IMR-90 (cell line): ENCODE measurements at regions not wholly inside any gene's neighbourhood (a gene's known extent, or its start where the extent isn't known, plus 50 kb on each side); places are given as distances from the start of the nearest gene placed in this dataset.

Experiments used
- ATAC-seq: fragments of 200-7000 bp; cut with Tn5 transposase; 2 replicates; pipeline ENCODE4 v1.9.1; 2020; ENCODE audit warnings: low read depth, mild to moderate bottlenecking, moderate library complexity
- BruUV-seq: library from RNA; stranded (reverse); fragments of 400-500 nt; replicated peaks from 2 replicates; lab custom pipeline; 2021; lab: Mats Ljungman, UMichigan
- CTCF ChIA-PET: fragments of 300-600 bp; formaldehyde crosslinking; extraction: SDS; loops from one replicate; lab custom pipeline; 2021; ENCODE audit warnings: antibody characterized with exemption; lab: Yijun Ruan, JAX
- POLR2A ChIA-PET: fragments of 300-600 bp; sonication (Branson Sonifier 250); formaldehyde crosslinking; loops from one replicate; lab custom pipeline; 2022; ENCODE audit warnings: antibody characterized with exemption; ENCODE audit not compliant: unreplicated experiment; lab: Charles Lee
- DNase-seq: peaks from one replicate; pipeline ENCODE4 v3.0.0; 2013
- H2AFZ ChIP-seq: replicated peaks from 2 replicates; pipeline ENCODE3; 2013; ENCODE audit warnings: low read length, mild to moderate bottlenecking; ENCODE audit not compliant: poor library complexity
- H2AK5ac ChIP-seq: 2 replicates; pipeline ENCODE4 v1.6.1; 2013; ENCODE audit warnings: low read depth, low read length, inconsistent platforms
- H2AK9ac ChIP-seq: replicated peaks from 2 replicates; pipeline ENCODE3; 2013; ENCODE audit warnings: mild to moderate bottlenecking, low read depth, low read length, moderate library complexity; ENCODE audit not compliant: poor library complexity
- H2BK120ac ChIP-seq: 2 replicates; pipeline ENCODE4 v1.6.1; 2013; ENCODE audit warnings: low read depth, low read length, inconsistent platforms
- H2BK15ac ChIP-seq: 3 replicates; pipeline ENCODE4 v1.6.1; 2013; ENCODE audit warnings: low read depth, low read length, inconsistent platforms
- H2BK20ac ChIP-seq: 2 replicates; pipeline ENCODE4 v1.6.1; 2013; ENCODE audit warnings: low read depth, mild to moderate bottlenecking, inconsistent platforms, low read length, moderate library complexity
- H2BK5ac ChIP-seq: 2 replicates; pipeline ENCODE4 v1.6.1; 2013; ENCODE audit warnings: mild to moderate bottlenecking, low read depth, low read length, inconsistent platforms; ENCODE audit not compliant: poor library complexity, severe bottlenecking
- H3K14ac ChIP-seq: replicated peaks from 2 replicates; pipeline ENCODE4 v1.6.1; 2013; ENCODE audit warnings: low read depth, low read length, inconsistent platforms
- H3K18ac ChIP-seq: 2 replicates; pipeline ENCODE4 v1.6.1; 2013; ENCODE audit warnings: low read depth, low read length, control low read depth
- H3K23ac ChIP-seq: 2 replicates; pipeline ENCODE4 v1.6.1; 2013; ENCODE audit warnings: low read depth, low read length, inconsistent platforms
- H3K27ac ChIP-seq: 2 replicates; pipeline ENCODE4 v1.5.1; 2013; ENCODE audit warnings: mild to moderate bottlenecking, control low read depth, low read length; ENCODE audit not compliant: insufficient read depth
- H3K27me3 ChIP-seq: 2 replicates; pipeline ENCODE4 v1.6.1; 2013; ENCODE audit warnings: low read length; ENCODE audit not compliant: control insufficient read depth, insufficient read depth
- H3K36me3 ChIP-seq: 2 replicates; pipeline ENCODE4 v1.6.1; 2013; ENCODE audit warnings: low read length, mixed read lengths; ENCODE audit not compliant: control insufficient read depth, insufficient read depth
- H3K4ac ChIP-seq: 2 replicates; pipeline ENCODE4 v1.6.1; 2013; ENCODE audit warnings: low read depth, low read length, inconsistent platforms
- H3K4me1 ChIP-seq: 2 replicates; pipeline ENCODE4 v1.6.1; 2013; ENCODE audit warnings: low read length, mixed read lengths; ENCODE audit not compliant: control insufficient read depth, insufficient read depth
- H3K4me2 ChIP-seq: 2 replicates; pipeline ENCODE4 v1.6.1; 2013; ENCODE audit warnings: low read depth, mild to moderate bottlenecking, control low read depth, low read length, moderate library complexity
- H3K4me3 ChIP-seq: 2 replicates; pipeline ENCODE4 v1.5.1; 2013; ENCODE audit warnings: low read depth, mild to moderate bottlenecking, control low read depth, low read length, moderate library complexity; ENCODE audit not compliant: insufficient read depth
- H3K56ac ChIP-seq: 2 replicates; pipeline ENCODE4 v1.6.1; 2013; ENCODE audit warnings: low read length, inconsistent platforms; ENCODE audit not compliant: insufficient read depth; ENCODE audit errors: extremely low read depth
- H3K79me1 ChIP-seq, 2 experiments: 2 replicates each; pipeline ENCODE4 v1.6.1; 2013; ENCODE audit warnings: low read length in 2 of 2, inconsistent platforms in 1 of 2, low read depth in 1 of 2
- H3K9ac ChIP-seq: 2 replicates; pipeline ENCODE4 v1.6.1; 2013; ENCODE audit warnings: low read depth, low read length, control low read depth
- H3K9me1 ChIP-seq: 2 replicates; pipeline ENCODE4 v1.6.1; 2013; ENCODE audit warnings: low read length, inconsistent platforms; ENCODE audit not compliant: insufficient read depth
- H3K9me3 ChIP-seq: 2 replicates; pipeline ENCODE4 v1.6.1; 2013; ENCODE audit warnings: low read length; ENCODE audit not compliant: control insufficient read depth, insufficient read depth
- H4K20me1 ChIP-seq: 2 replicates; pipeline ENCODE4 v1.6.1; 2013; ENCODE audit warnings: low read length, inconsistent platforms; ENCODE audit not compliant: insufficient read depth
- H4K5ac ChIP-seq: 2 replicates; pipeline ENCODE4 v1.6.1; 2013; ENCODE audit warnings: mild to moderate bottlenecking, low read depth, low read length, control low read depth
- H4K8ac ChIP-seq, 2 experiments: 2 replicates each; pipeline ENCODE4 v1.6.1; 2013; ENCODE audit warnings: low read depth in 2 of 2, low read length in 2 of 2, control low read depth in 1 of 2, inconsistent platforms in 1 of 2
- H4K91ac ChIP-seq: 2 replicates; pipeline ENCODE4 v1.6.1; 2013; ENCODE audit warnings: low read depth, low read length, inconsistent platforms; ENCODE audit not compliant: insufficient read depth
- FOS ChIP-seq: fragments of 150-350 bp; IDR thresholded peaks from 2 replicates; pipeline ENCODE4 v1.6.1; 2016; ENCODE audit warnings: low read depth, low read length
- MAZ ChIP-seq: IDR thresholded peaks from 2 replicates; pipeline ENCODE4 v1.6.1; 2012; ENCODE audit warnings: low read depth, mild to moderate bottlenecking, low read length, improper control_type of control experiment, moderate library complexity, borderline replicate concordance
- MXI1 ChIP-seq: IDR thresholded peaks from 2 replicates; pipeline ENCODE4 v1.6.1; 2012; ENCODE audit warnings: low read depth, mild to moderate bottlenecking, low read length, moderate library complexity, borderline replicate concordance
- RAD21 ChIP-seq: IDR thresholded peaks from 2 replicates; pipeline ENCODE4 v1.6.1; 2012; ENCODE audit warnings: low read length, improper control_type of control experiment
- RCOR1 ChIP-seq: IDR thresholded peaks from 2 replicates; pipeline ENCODE4 v1.6.1; 2012; ENCODE audit warnings: mild to moderate bottlenecking, low read length, improper control_type of control experiment; ENCODE audit not compliant: insufficient replicate concordance
- SMC3 ChIP-seq: fragments of 150-350 bp; IDR thresholded peaks from 2 replicates; pipeline ENCODE4 v1.6.1; 2016; ENCODE audit warnings: low read depth, mild to moderate bottlenecking, antibody characterized with exemption, low read length, moderate library complexity
- WGBS, 2 experiments: methylation state at CpG; one replicate each; pipeline versions ENCODE4 v1.1.5 to v1.1.7; 2013; ENCODE audit warnings: missing lambda C conversion rate in 2 of 2; ENCODE audit not compliant: insufficient read length in 1 of 2; ENCODE audit errors: extremely low coverage in 2 of 2; 5-methylcytosine and 5-hydroxymethylcytosine counted together
- dilution Hi-C: fragments of 300-500 bp; cut with HindIII; formaldehyde crosslinking; loops from one replicate; pipeline ENCODE4 v1.14.3; 2018; ENCODE audit warnings: low sequenced_read_pairs; ENCODE audit not compliant: unreplicated experiment
- in situ Hi-C: fragments of 300-500 bp; cut with MboI; formaldehyde crosslinking; loops from 3 replicates; pipeline ENCODE4 v1.14.3; 2019; ENCODE audit warnings: low sequenced_read_pairs, inconsistent platforms, mixed read lengths
- intact Hi-C: fragments of 100-400 bp; cut with micrococcal nuclease; formaldehyde crosslinking; loops from 2 replicates; pipeline ENCODE4 v1.10.0; 2022
- TF ChIP-seq, protein P1 (sequence below): fragments of 150-350 bp; IDR thresholded peaks from 2 replicates; pipeline ENCODE4 v1.6.1; 2017; ENCODE audit warnings: mild to moderate bottlenecking, antibody characterized with exemption, low read length, low read depth

DNA sequence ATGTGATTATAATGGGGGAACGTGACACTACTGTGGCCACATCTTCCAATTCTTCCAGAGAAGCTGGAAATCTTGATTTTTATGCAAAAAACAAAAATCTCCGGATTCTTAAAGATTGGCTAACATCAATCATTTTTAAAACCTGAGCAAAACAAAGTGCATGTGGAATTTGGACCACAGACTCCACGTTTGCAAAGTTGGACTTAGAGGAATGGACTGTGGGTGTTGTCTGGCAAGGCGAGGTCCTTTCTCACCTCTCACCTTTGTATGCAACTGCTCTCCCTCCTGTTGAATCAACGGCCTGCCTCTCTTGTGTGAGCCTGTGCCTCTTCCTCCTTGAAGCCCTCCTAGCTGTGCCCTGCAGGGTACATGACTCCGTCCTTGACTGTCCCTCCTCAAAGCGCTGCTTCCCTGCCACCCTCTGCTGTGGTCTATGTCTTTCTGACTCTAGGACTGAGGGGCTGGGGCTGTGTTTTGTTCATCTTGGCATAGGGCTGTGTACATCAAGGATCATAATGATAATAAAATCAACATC is 122.4 kb downstream of the PHETA1 start:
- Histone ChIP-seq H3K36me3 (no peaks in the 10 kb centered on the region), H4K91ac (no peak overlapping the region), H3K27ac (no peak overlapping the region), H2BK5ac (no peak overlapping the region), H3K23ac (no peak overlapping the region), H3K9me1 (no peaks in the 10 kb centered on the region), H3K4me1 (no peaks in the 10 kb centered on the region), H2BK120ac (no peak overlapping the region), H2AK9ac (no peak overlapping the region), H3K79me1 (no peaks in the 10 kb centered on the region), H3K4me2 (no peak overlapping the region), H3K14ac (no peak overlapping the region), H4K8ac (no peak overlapping the region), H3K9me3 (no peaks in the 10 kb centered on the region), H3K9ac (no peak overlapping the region), H3K4me3 (no peak overlapping the region), H4K20me1 (no peaks in the 10 kb centered on the region; the same call in 1 of the 2 replicates), H4K5ac (no peak overlapping the region), H3K18ac (no peak overlapping the region), H3K27me3 (peaks cover 5% of the 10 kb centered on the region), H2BK15ac (no peak overlapping the region), H3K4ac (no peak overlapping the region), H3K56ac (no peak overlapping the region), H2AK5ac (no peak overlapping the region), H2AFZ (no peak overlapping the region), H2BK20ac (no peak overlapping the region)
- intact Hi-C loops (no loop called here), dilution Hi-C loops (no loop called here), in situ Hi-C loops (no loop called here)
- no TSS peak for BruUV-seq
- DNase-seq: no peak
- ChIA-PET CTCF (no interaction called here), POLR2A (no interaction called here)
- TF ChIP-seq SMC3 (no peak), RCOR1 (no peak), MAZ (no peak), MXI1 (no peak), RAD21 (no peak), FOS (no peak)
- TF ChIP-seq, protein P1, sequence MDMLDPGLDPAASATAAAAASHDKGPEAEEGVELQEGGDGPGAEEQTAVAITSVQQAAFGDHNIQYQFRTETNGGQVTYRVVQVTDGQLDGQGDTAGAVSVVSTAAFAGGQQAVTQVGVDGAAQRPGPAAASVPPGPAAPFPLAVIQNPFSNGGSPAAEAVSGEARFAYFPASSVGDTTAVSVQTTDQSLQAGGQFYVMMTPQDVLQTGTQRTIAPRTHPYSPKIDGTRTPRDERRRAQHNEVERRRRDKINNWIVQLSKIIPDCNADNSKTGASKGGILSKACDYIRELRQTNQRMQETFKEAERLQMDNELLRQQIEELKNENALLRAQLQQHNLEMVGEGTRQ: no peak
- no peak for ATAC-seq
- WGBS, 2 experiments: no CpG with 5 or more reads among the region's 7 CpGs
